Natural killer cell (primary cell): ENCODE measurements at regions not wholly inside any gene's neighbourhood (a gene's known extent, or its start where the extent isn't known, plus 50 kb on each side); places are given as distances from the start of the nearest gene placed in this dataset.

Experiments used
- ATAC-seq, 3 donors: fragments of 150-1000 bp in 2 of 3; fragments of 200-7000 bp in 1 of 3; cut with Tn5 transposase; 1 replicate in 1 of 3; 2 replicates in 2 of 3; pipeline ENCODE4 v1.10.0; 2021; ENCODE audit warnings: mild to moderate bottlenecking in 2 of 3, moderate library complexity in 2 of 3
- DNase-seq, 2 donors: peaks; one replicate each; pipeline versions ENCODE4 v3.0.0 to v3.0.0-alpha.2; 2013 to 2021; ENCODE audit warnings: mixed read lengths in 1 of 2
- H3K27ac ChIP-seq: one replicate; pipeline ENCODE4 v1.5.1; 2013; ENCODE audit warnings: mild to moderate bottlenecking, low read length
- H3K27me3 ChIP-seq: one replicate; pipeline ENCODE4 v1.6.1; 2013; ENCODE audit warnings: low read length; ENCODE audit not compliant: control insufficient read depth, insufficient read depth
- H3K36me3 ChIP-seq: one replicate; pipeline ENCODE4 v1.6.1; 2013; ENCODE audit warnings: low read length; ENCODE audit not compliant: control insufficient read depth, insufficient read depth
- H3K4me1 ChIP-seq: one replicate; pipeline ENCODE4 v1.6.1; 2013; ENCODE audit warnings: low read length; ENCODE audit not compliant: control insufficient read depth, insufficient read depth
- H3K4me3 ChIP-seq: one replicate; pipeline ENCODE4 v1.5.1; 2013; ENCODE audit warnings: low read length
- H3K9me3 ChIP-seq: one replicate; pipeline ENCODE4 v1.6.1; 2013; ENCODE audit warnings: low read length; ENCODE audit not compliant: control insufficient read depth, insufficient read depth
- H3K27ac Mint-ChIP-seq, 2 donors: one replicate each; pipeline ENCODE4 v1.8.0; 2022; ENCODE audit warnings: mild to moderate bottlenecking in 2 of 2, mixed read lengths in 2 of 2, moderate library complexity in 1 of 2
- H3K27me3 Mint-ChIP-seq, 2 donors: one replicate each; pipeline ENCODE4 v1.8.0; 2022; ENCODE audit warnings: low read depth in 2 of 2, mixed read lengths in 2 of 2
- H3K36me3 Mint-ChIP-seq: one replicate; pipeline ENCODE4 v1.8.0; 2022; ENCODE audit warnings: mixed read lengths
- H3K4me1 Mint-ChIP-seq, 2 donors: one replicate each; pipeline ENCODE4 v1.8.0; 2022; ENCODE audit warnings: mixed read lengths in 2 of 2
- H3K4me3 Mint-ChIP-seq: one replicate; pipeline ENCODE4 v1.8.0; 2022; ENCODE audit warnings: mild to moderate bottlenecking, moderate library complexity, mixed read lengths
- H3K9me3 Mint-ChIP-seq, 2 donors: one replicate each; pipeline ENCODE4 v1.8.0; 2022; ENCODE audit warnings: mixed read lengths in 2 of 2
- WGBS: methylation state at CpG from one replicate; pipeline ENCODE4 v1.1.7; 2013; ENCODE audit warnings: missing lambda C conversion rate; ENCODE audit not compliant: insufficient coverage; 5-methylcytosine and 5-hydroxymethylcytosine counted together
- intact Hi-C: fragments of 100-400 bp; cut with micrococcal nuclease; formaldehyde crosslinking; loops from one replicate; pipeline ENCODE4 v1.14.2; 2022
- TF ChIP-seq, protein P1 (sequence below): fragments of 200-600 bp; IDR thresholded peaks from one replicate; pipeline ENCODE4 v1.8.0; 2022; ENCODE audit warnings: antibody characterized with exemption

- no peaks in the 10 kb centered on the region for H3K36me3 Mint-ChIP-seq
- Histone ChIP-seq H3K36me3 (no peaks in the 10 kb centered on the region), H3K27me3 (no peaks in the 10 kb centered on the region), H3K27ac (no peak overlapping the region), H3K4me3 (no peak overlapping the region), H3K9me3 (no peaks in the 10 kb centered on the region), H3K4me1 (no peaks in the 10 kb centered on the region)
- H3K4me3 Mint-ChIP-seq = no peak overlapping the region
- DNase-seq (no peak), ATAC-seq (no peak)
- intact Hi-C loops = no loop called here
- no peak overlapping the region for H3K27ac Mint-ChIP-seq
- WGBS = 60% methylated on average over 2 of the region's 2 CpGs
- H3K27me3 Mint-ChIP-seq = no peaks in the 10 kb centered on the region
- TF ChIP-seq, protein P1, sequence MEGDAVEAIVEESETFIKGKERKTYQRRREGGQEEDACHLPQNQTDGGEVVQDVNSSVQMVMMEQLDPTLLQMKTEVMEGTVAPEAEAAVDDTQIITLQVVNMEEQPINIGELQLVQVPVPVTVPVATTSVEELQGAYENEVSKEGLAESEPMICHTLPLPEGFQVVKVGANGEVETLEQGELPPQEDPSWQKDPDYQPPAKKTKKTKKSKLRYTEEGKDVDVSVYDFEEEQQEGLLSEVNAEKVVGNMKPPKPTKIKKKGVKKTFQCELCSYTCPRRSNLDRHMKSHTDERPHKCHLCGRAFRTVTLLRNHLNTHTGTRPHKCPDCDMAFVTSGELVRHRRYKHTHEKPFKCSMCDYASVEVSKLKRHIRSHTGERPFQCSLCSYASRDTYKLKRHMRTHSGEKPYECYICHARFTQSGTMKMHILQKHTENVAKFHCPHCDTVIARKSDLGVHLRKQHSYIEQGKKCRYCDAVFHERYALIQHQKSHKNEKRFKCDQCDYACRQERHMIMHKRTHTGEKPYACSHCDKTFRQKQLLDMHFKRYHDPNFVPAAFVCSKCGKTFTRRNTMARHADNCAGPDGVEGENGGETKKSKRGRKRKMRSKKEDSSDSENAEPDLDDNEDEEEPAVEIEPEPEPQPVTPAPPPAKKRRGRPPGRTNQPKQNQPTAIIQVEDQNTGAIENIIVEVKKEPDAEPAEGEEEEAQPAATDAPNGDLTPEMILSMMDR = no peak
- H3K9me3 Mint-ChIP-seq = peaks cover 7 to 10% of the 10 kb centered on the region in 2 donors
- H3K4me1 Mint-ChIP-seq = no peaks in the 10 kb centered on the region
Measured at GRCh38 chr15:47897525-47897924, 180.2 kb downstream of the SEMA6D start.

DNA sequence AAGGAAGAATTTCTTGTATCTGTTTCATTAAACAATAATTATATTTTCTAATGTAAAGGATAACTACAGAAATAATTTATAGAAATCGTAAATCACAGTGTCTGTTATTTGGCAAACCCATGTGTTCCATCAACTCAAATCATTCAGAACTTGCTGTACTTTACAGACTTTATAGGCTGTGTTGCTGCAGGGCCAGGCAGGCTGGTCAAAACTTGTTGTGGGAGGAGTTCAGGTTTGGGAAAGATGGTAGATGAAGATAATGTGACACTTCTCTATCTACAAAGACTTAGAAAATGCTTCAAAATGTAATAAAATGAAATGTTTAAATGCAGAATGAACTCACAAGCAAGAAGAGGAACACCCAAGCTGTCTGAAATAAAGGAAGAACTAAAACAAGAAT lies 183.4 kb downstream of the SEMA6D start:
- peaks cover 6 to 8% of the 10 kb centered on the region in 2 donors for H3K9me3 Mint-ChIP-seq
- Histone ChIP-seq H3K36me3 (no peaks in the 10 kb centered on the region), H3K9me3 (peaks cover 7% of the 10 kb centered on the region), H3K4me1 (no peaks in the 10 kb centered on the region), H3K4me3 (no peak overlapping the region), H3K27ac (no peak overlapping the region), H3K27me3 (no peaks in the 10 kb centered on the region)
- intact Hi-C loops = no loop called here
- H3K36me3 Mint-ChIP-seq = peaks cover 10% of the 10 kb centered on the region
- DNase-seq (no peak), ATAC-seq (no peak)
- no peak overlapping the region for H3K4me3 Mint-ChIP-seq
- H3K4me1 Mint-ChIP-seq = no peaks in the 10 kb centered on the region
- TF ChIP-seq, protein P1 = no peak
- H3K27me3 Mint-ChIP-seq = no peaks in the 10 kb centered on the region
- WGBS = 100% methylated on average over 1 of the region's 1 CpG
- H3K27ac Mint-ChIP-seq = no peak overlapping the region

GRCh38 chr15:47903368-47903767 lies 186.1 kb downstream of the SEMA6D start:
- H3K4me1 ChIP-seq = no peaks in the 10 kb centered on the region
- Mint-ChIP-seq H3K27me3 (no peaks in the 10 kb centered on the region), H3K4me1 (no peaks in the 10 kb centered on the region), H3K27ac (no peak overlapping the region), H3K9me3 (peaks cover 3 to 10% of the 10 kb centered on the region in 2 donors), H3K4me3 (no peak overlapping the region), H3K36me3 (peaks cover 10% of the 10 kb centered on the region)
- TF ChIP-seq, protein P1 = no peak
- peaks cover 7% of the 10 kb centered on the region for H3K9me3 ChIP-seq
- DNase-seq (no peak), ATAC-seq (no peak)
- no peaks in the 10 kb centered on the region for H3K36me3 ChIP-seq
- no peak overlapping the region for H3K27ac ChIP-seq
- intact Hi-C loops = no loop called here
- no peaks in the 10 kb centered on the region for H3K27me3 ChIP-seq
- H3K4me3 ChIP-seq = no peak overlapping the region

GRCh38 chr15:47908486-47908885 lies 191.2 kb downstream of the SEMA6D start:
- no peak for DNase-seq
- Histone ChIP-seq H3K27ac (no peak overlapping the region), H3K27me3 (no peaks in the 10 kb centered on the region), H3K36me3 (no peaks in the 10 kb centered on the region), H3K4me1 (no peaks in the 10 kb centered on the region), H3K4me3 (no peak overlapping the region), H3K9me3 (peaks cover under 1% of the 10 kb centered on the region)
- intact Hi-C loops = no loop called here
- no peaks in the 10 kb centered on the region for H3K27me3 Mint-ChIP-seq
- H3K27ac Mint-ChIP-seq = no peak overlapping the region
- peaks cover 2 to 11% of the 10 kb centered on the region in 2 donors for H3K9me3 Mint-ChIP-seq
- H3K36me3 Mint-ChIP-seq = peaks cover 10% of the 10 kb centered on the region
- H3K4me3 Mint-ChIP-seq = no peak overlapping the region
- WGBS = 64% methylated on average over 1 of the region's 1 CpG
- H3K4me1 Mint-ChIP-seq = no peaks in the 10 kb centered on the region
- TF ChIP-seq, protein P1 = no peak
- ATAC-seq = no peak
